ENCODE measurements at regions not wholly inside any gene's neighbourhood (a gene's known extent, or its start where the extent isn't known, plus 50 kb on each side); places are given as distances from the start of the nearest gene placed in this dataset.

GRCh38 chr3:18767756-18768303 is 342.7 kb upstream of the SATB1 start:
- TF ChIP-seq CTCF (IDR thresholded peaks at IDR 0.05) (no peak), POLR2A (IDR thresholded peaks at IDR 0.05) (no peak)

Data from Peyer's patch (tissue), 4 donors.